ENCODE measurements at regions not wholly inside any gene's neighbourhood (a gene's known extent, or its start where the extent isn't known, plus 50 kb on each side); places are given as distances from the start of the nearest gene placed in this dataset.

DNA sequence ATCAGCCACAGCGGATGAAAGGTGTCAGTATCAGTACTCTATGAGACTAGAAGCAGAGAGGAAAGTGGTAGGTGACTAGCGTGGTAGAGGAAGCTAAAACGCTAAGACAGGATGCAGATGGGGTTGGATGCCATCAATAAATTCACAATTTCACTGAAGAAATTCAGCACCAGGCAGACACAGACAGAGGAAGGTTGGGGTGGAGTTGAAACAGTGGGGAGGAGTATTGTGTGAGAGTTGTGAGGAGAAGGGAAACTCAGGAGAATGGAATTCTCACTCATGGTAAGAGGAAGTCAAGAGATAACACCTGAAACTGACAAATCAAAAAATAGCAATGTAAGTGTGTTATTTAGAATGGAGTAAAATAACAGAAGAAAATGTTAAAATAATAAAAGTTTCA, 208.5 kb upstream of the DAB1 start:
- H3K4me3 Mint-ChIP-seq, result no peak overlapping the region

DNA sequence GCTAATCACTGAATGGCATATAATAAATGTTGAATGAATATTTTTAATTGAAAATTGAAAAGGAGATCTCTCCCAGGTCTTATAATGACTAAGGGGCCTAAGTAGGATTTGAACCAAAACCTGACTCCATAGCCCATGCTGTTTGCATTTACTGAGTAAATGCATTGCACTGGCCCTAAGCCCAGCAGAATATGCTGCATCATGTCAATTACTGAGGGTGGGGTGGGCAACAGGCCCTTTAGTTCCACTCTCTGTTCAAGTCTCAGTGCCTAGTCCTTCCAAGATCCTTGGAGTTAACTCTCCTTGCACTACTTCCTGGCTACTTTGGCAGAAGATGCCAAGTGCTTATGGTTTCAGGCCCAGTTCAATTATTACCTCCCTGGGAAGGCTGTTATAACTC, 203.8 kb upstream of the DAB1 start:
- Mint-ChIP-seq H3K36me3 (no peaks in the 10 kb centered on the region), H3K27ac (no peak overlapping the region), H3K9me3 (no peaks in the 10 kb centered on the region), H3K4me1 (no peaks in the 10 kb centered on the region), H3K27me3 (peaks cover 2% of the 10 kb centered on the region), H3K4me3 (no peak overlapping the region)

More for the DNA sequence above, 208.5 kb upstream of the DAB1 start:
- peaks cover 12% of the 10 kb centered on the region for H3K27me3 Mint-ChIP-seq
- no peaks in the 10 kb centered on the region for H3K9me3 Mint-ChIP-seq
- H3K36me3 Mint-ChIP-seq, result no peaks in the 10 kb centered on the region
- no peak overlapping the region for H3K27ac Mint-ChIP-seq
- H3K4me1 Mint-ChIP-seq, result no peaks in the 10 kb centered on the region

DNA sequence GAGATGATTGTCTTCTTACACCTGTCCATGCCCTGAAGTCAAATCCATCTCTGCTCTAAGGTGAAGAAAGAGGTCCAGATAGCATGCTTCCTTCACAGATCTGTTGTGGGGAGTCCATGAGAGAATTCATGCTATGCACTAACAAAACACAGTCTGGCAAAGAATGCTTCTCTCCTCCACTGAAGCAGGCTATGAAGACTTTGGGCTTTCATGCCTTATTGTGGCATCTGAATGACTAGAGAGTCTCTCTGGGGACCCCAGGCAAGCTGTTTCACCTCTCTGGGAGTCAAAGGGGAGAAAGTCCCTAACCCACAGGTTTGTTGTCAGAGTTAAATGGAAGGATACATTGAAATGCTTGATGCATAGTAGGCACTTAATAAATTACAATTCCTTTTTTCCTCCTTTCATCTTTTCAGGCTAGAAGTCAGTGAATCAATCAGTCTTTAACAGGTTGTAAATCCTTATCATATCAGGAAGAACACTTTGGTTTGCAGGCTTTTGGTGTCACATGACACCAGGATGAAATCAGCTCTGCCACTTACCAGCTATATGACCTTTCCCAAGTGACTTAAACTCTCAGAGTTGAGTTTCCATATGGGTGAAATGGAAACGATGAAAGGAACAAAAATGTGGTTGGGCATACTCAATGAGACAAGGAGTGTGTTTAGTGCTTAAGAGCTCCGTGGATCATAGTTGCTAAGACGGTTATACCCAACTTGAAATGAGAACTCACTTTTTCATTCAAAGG, 200.1 kb upstream of the DAB1 start:
- no peaks in the 10 kb centered on the region for H3K4me1 Mint-ChIP-seq
- H3K36me3 Mint-ChIP-seq, result no peaks in the 10 kb centered on the region
- H3K9me3 Mint-ChIP-seq, result no peaks in the 10 kb centered on the region
- H3K27ac Mint-ChIP-seq, result no peak overlapping the region
- no peak overlapping the region for H3K4me3 Mint-ChIP-seq
- no peaks in the 10 kb centered on the region for H3K27me3 Mint-ChIP-seq

DNA sequence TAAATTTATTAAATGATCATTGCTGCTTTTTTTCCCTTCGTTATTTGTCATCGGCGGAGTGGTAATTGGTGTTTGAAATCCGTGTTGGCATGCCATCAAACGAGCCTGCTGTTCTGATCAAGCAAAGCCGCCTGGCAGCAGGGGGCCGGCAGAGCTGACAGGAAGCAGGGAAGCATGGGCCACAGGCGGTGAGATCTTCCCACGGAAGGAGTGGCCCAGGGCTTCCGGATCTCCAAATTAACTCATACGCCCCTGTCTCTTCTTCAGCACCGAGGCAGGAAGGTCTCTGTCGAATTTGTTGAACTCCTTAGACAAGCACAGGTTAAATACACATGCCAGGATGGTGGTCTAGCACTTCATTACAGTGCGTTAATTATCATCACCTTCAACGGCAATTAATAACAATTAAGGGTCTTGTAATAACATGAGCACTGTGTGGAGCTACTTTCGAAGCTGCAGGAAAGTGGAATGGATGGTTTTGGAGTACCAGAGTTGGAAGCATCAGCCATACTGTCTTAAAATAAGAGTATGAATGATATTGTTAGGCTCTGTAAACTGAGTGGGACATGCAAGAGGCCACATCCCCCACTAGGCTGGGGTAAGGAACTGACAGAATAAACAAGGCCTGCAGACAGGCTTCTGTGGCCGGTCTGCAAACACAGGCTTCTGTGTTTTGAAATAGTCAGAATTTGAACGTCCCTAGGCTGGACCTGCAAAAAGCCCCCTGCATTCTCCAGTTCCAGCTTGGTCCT, 199.4 kb upstream of the DAB1 start:
- Mint-ChIP-seq H3K4me3 (no peak overlapping the region), H3K36me3 (no peaks in the 10 kb centered on the region), H3K9me3 (no peaks in the 10 kb centered on the region), H3K27me3 (no peaks in the 10 kb centered on the region), H3K27ac (no peak overlapping the region), H3K4me1 (no peaks in the 10 kb centered on the region)

- H3K9me3 Mint-ChIP-seq, result no peaks in the 10 kb centered on the region
Observed at GRCh38 chr1:57621776-57622175, 197.9 kb upstream of the DAB1 start.

DNA sequence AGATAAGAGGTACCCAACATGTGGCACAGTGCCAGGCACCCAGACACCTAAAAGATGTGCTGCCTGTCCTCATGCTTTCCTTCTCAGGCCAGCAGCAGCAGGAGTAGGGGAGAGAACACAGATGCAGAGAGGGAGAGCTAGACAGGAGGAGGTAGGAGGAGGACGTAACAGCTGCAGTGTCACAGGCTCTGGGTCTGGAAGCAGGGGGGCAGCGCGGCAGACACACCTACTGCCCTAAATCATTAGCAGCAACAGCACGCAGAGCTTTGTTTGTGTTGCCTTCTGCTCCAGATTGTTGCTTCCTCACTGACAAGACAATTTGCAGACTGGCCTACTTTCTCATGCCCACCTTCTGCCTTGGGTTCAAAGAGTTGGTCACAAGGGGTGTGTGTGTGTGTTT, 196.7 kb upstream of the DAB1 start:
- Mint-ChIP-seq H3K4me1 (no peaks in the 10 kb centered on the region), H3K27me3 (peaks cover 5% of the 10 kb centered on the region)

More at GRCh38 chr1:57621776-57622175, 197.9 kb upstream of the DAB1 start:
- Mint-ChIP-seq H3K4me1 (no peaks in the 10 kb centered on the region), H3K27me3 (peaks cover 2% of the 10 kb centered on the region), H3K4me3 (no peak overlapping the region), H3K27ac (no peak overlapping the region), H3K36me3 (no peaks in the 10 kb centered on the region)

GRCh38 chr1:57616921-57617320, 193.1 kb upstream of the DAB1 start:
- Mint-ChIP-seq H3K9me3 (no peaks in the 10 kb centered on the region), H3K27me3 (peaks cover 5% of the 10 kb centered on the region), H3K4me3 (no peak overlapping the region), H3K4me1 (no peaks in the 10 kb centered on the region), H3K27ac (no peak overlapping the region), H3K36me3 (no peaks in the 10 kb centered on the region)

More for the DNA sequence above, 196.7 kb upstream of the DAB1 start:
- no peaks in the 10 kb centered on the region for H3K36me3 Mint-ChIP-seq
- no peak overlapping the region for H3K27ac Mint-ChIP-seq
- H3K4me3 Mint-ChIP-seq, result no peak overlapping the region
- H3K9me3 Mint-ChIP-seq, result no peaks in the 10 kb centered on the region

DNA sequence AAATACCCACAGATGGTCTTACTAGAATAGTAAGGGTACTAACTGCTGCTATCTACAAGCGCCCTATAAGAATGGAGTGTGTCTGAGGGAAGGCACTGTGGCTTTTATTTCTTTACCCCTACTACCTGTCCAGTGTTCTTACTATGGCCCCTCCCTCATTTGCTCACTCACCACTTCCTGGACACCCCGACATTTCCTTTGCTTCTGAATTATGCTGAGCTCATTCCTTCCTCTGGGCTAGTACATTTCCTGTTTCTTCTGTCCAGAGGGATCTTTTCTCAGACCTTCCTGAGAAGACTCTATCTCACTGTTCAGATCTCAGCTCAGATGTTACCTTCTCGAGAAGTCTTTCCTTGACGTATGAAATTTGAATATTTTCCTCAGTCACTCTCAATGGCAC, 192.1 kb upstream of the DAB1 start:
- no peak overlapping the region for H3K27ac Mint-ChIP-seq
- no peaks in the 10 kb centered on the region for H3K9me3 Mint-ChIP-seq
- H3K27me3 Mint-ChIP-seq, result peaks cover 5% of the 10 kb centered on the region
- no peaks in the 10 kb centered on the region for H3K36me3 Mint-ChIP-seq
- no peaks in the 10 kb centered on the region for H3K4me1 Mint-ChIP-seq
- no peak overlapping the region for H3K4me3 Mint-ChIP-seq

GRCh38 chr1:57612833-57613232, 189.0 kb upstream of the DAB1 start:
- Mint-ChIP-seq H3K27ac (no peak overlapping the region), H3K4me1 (no peaks in the 10 kb centered on the region), H3K27me3 (peaks cover 5% of the 10 kb centered on the region), H3K4me3 (no peak overlapping the region), H3K36me3 (no peaks in the 10 kb centered on the region), H3K9me3 (no peaks in the 10 kb centered on the region)

GRCh38 chr1:57605933-57606332, 182.1 kb upstream of the DAB1 start:
- Mint-ChIP-seq H3K9me3 (no peaks in the 10 kb centered on the region), H3K4me1 (no peaks in the 10 kb centered on the region), H3K36me3 (no peaks in the 10 kb centered on the region), H3K27me3 (peaks cover 6% of the 10 kb centered on the region), H3K27ac (no peak overlapping the region), H3K4me3 (no peak overlapping the region)

GRCh38 chr1:57603696-57604095, 179.8 kb upstream of the DAB1 start:
- Mint-ChIP-seq H3K4me3 (no peak overlapping the region), H3K27ac (no peak overlapping the region)

GRCh38 chr1:57600424-57600823, 176.6 kb upstream of the DAB1 start:
- H3K36me3 Mint-ChIP-seq, result no peaks in the 10 kb centered on the region
- H3K27me3 Mint-ChIP-seq, result peaks cover 8% of the 10 kb centered on the region

More at GRCh38 chr1:57603696-57604095, 179.8 kb upstream of the DAB1 start:
- no peaks in the 10 kb centered on the region for H3K9me3 Mint-ChIP-seq
- no peaks in the 10 kb centered on the region for H3K4me1 Mint-ChIP-seq
- peaks cover 8% of the 10 kb centered on the region for H3K27me3 Mint-ChIP-seq
- H3K36me3 Mint-ChIP-seq, result no peaks in the 10 kb centered on the region

GRCh38 chr1:57599236-57599994, 175.6 kb upstream of the DAB1 start:
- Mint-ChIP-seq H3K4me3 (no peak overlapping the region), H3K36me3 (no peaks in the 10 kb centered on the region), H3K4me1 (no peaks in the 10 kb centered on the region), H3K9me3 (no peaks in the 10 kb centered on the region), H3K27ac (no peak overlapping the region), H3K27me3 (peaks cover 9% of the 10 kb centered on the region)

More at GRCh38 chr1:57600424-57600823, 176.6 kb upstream of the DAB1 start:
- no peaks in the 10 kb centered on the region for H3K4me1 Mint-ChIP-seq
- no peaks in the 10 kb centered on the region for H3K9me3 Mint-ChIP-seq
- no peak overlapping the region for H3K4me3 Mint-ChIP-seq
- H3K27ac Mint-ChIP-seq, result no peak overlapping the region

DNA sequence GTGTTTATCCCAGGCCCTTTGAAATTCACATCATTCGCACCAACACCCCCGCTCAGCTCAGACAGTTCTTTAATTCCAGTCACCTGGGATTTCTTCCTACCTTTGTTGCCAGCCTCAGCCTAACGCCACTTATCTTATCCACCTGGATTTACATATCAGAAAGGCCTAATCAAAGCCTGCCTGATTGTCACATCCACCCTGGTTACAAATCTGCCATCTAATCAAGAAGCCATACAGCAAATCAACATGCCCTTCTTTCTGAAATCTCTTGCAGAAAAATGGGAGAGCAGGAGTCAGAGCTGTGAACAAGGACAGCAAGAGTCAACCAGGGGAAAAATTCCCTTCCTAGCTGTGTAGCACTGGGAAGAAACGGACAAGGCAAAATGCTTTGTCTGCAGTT, 173.2 kb upstream of the DAB1 start:
- Mint-ChIP-seq H3K36me3 (no peaks in the 10 kb centered on the region), H3K4me1 (no peaks in the 10 kb centered on the region), H3K27me3 (peaks cover 8% of the 10 kb centered on the region), H3K9me3 (no peaks in the 10 kb centered on the region), H3K27ac (no peak overlapping the region), H3K4me3 (no peak overlapping the region)

DNA sequence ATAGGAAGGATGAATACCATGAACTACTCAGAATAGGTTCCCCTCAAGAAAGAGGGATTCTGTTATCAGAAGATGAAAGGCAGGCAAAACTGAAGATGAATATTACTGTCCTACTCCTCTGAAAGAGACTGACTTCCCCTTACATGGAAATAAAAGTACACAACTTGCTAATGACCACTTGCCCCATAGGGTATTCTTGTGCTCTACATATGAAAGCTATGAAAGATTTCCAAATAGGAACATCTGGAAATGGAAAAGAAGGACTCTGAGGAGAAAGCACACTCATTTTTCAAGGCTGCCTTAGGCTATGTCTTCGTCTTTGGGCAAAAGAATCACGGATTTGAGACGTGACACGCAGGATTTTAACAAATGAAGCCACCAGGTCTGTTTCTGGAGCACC, 170.1 kb upstream of the DAB1 start:
- Mint-ChIP-seq H3K27ac (no peak overlapping the region), H3K4me3 (no peak overlapping the region), H3K36me3 (no peaks in the 10 kb centered on the region), H3K9me3 (no peaks in the 10 kb centered on the region), H3K27me3 (peaks cover 3% of the 10 kb centered on the region), H3K4me1 (no peaks in the 10 kb centered on the region)

DNA sequence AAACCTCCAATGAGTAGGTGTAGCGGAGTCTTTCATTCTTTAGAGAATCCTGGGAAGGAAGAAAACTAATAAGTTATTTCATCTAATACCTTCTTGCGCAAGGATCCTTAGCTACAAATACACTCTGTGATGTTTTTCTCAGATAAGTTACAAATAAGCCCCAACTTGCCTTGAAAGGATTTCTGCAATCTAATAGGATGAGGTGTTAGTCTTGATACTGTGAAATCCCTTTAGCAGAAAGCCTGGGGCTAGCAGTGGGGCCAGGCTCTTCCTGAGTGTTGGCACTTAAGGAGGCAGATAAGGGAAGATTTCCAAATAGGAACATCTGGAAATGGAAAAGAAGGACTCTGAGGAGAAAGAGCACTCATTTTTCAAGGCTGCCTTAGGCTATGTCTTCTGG, 168.0 kb upstream of the DAB1 start:
- Mint-ChIP-seq H3K9me3 (no peaks in the 10 kb centered on the region), H3K27me3 (peaks cover 3% of the 10 kb centered on the region), H3K27ac (no peak overlapping the region), H3K4me1 (no peaks in the 10 kb centered on the region), H3K4me3 (no peak overlapping the region), H3K36me3 (no peaks in the 10 kb centered on the region)
